ENCODE measurements at regions not wholly inside any gene's neighbourhood (a gene's known extent, or its start where the extent isn't known, plus 50 kb on each side); places are given as distances from the start of the nearest gene placed in this dataset.

DNA sequence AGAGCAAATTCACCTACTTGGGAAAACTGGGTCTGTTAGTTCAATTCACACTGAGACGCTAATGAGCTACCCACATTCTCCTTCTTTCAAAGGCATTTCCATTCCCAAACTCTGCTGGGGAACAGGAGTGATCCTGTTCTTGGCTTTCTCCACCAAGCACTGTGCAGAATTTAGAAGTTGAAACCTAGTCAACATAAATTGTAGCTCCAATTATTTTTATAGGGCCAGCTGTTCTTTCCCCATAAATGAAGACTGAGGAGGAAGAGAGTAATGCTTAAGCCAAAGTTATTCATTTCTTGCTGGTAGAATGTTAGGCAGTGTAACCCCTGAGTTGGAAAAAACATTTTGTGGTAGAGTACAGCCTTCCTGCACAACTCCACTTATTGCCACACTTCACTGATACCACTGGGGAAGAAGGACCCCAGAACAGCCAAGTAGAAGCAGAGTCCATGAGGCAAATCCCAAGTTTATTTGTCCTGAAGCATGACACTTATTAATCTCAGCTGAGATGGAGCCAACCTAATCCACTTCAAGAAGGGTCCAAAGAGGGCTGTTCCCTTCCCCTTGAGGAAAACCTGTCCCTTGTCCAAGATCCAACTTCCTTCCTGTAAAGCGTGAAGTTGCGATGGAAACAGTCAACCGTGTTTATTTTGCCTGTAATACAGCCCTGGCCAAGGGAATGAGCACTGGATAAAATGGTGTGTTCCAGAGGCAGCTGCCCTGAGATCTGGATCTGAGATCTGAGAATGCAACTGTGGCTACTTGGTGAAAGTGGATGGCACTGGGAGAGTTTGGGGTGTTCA is 151.8 kb downstream of the TBX5 start:
- no peak for DNase-seq

GRCh38 chr12:114248527-114248926 is 157.4 kb downstream of the TBX5 start:
- DNase-seq = no peak

DNA sequence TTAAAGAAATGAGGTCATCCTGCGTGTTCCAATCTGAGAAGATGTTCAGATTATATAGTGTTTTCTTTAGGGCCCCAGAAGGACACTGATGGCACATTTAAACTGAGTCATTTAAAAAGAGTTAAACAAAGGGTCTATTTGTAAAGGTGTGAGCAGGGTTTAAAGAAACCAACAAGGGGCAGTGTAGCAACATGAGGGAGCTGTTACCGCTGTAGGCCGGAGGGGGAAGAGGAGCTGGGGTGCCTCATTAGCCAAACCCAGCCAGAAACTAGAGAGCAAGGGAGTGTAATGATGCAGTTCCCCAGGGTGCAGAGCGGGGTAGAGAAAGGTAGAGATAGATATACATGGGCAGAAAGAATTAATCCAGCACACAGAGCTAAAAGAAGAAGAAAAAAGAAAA is 160.4 kb downstream of the TBX5 start:
- no peak for DNase-seq

- DNase-seq = no peak
Measured at GRCh38 chr12:114241973-114242434, 163.9 kb downstream of the TBX5 start.

GRCh38 chr12:114240288-114240687 is 165.7 kb downstream of the TBX5 start:
- no peak for DNase-seq

DNA sequence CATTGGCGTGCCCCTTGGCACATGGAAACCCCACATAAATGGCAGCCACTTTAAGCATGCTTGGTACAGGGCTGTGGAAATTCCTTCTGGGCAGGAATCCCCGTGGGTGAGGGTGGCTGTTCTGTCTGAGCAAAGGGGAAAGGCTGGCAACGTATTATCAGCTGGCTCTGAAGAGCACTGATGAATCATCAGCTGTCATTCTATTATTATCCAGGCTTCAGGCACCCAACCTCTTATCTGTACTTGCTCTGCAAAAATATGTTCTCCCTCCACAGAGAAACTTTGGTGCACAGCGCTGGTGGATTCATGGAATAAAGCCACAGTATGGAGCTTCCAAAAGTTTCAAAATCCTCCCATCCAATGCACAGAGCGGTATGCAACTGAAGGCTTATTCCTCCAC is 167.1 kb downstream of the TBX5 start:
- no peak for DNase-seq

DNA sequence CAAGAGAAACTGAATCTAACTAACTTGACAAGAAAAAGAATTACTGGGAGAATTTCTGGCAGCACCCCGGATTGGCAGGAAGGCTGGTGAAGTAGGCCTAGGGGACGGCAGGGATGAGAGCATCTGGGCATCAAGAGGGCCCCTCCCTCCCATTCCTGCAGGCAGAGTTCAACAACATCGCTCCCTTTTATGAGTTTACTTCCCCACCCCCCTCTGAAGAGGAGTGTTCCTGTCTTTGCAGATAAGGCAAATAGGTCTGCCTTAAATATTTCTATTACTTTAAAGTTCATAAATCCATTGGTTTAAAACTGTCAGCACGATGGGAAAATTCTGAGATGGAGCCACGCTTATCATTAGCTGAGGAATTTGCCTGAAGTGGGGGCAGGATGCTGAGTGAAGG is 168.7 kb downstream of the TBX5 start:
- no peak for DNase-seq

DNA sequence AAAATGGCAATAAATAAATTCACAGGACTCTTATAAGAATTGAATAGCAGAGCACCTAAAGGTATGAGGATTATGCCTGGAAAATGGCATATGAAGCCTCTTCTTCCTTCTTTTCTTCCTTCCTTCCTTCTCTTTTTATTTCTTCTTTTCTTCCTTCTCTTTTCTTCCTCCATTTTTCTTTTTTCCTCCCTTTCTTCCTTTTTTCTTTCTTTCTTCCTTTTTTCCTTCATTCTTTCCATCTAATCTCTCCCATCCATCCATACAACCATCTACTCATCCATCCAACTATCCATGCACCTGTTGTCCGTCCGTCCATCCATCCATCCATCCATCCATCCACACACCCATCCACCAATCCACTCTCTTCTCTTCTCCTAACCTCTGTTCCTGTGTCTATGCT is 173.8 kb downstream of the TBX5 start:
- DNase-seq = no peak

DNA sequence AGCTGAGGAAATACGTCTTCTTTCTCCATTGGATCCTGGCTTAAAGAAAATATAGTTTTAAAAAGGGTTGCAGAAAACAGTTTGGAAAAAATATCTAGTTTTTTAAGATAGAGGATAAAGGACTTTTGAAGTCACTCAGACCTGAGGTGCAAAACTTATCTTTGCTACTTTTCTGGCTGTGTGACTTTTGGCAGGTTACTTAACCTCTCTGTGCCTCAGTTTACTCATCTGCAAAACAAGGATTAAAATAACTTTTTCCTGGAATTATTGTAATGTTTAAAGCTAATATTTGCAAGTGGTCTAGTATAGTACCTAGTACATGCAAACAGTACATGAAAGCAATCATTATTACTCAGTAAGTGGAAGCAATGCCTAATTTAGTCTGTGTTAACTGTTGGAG is 176.8 kb downstream of the TBX5 start:
- no peak for DNase-seq

- no peak for DNase-seq
Measured at GRCh38 chr12:114226241-114226928, 179.6 kb downstream of the TBX5 start.

DNA sequence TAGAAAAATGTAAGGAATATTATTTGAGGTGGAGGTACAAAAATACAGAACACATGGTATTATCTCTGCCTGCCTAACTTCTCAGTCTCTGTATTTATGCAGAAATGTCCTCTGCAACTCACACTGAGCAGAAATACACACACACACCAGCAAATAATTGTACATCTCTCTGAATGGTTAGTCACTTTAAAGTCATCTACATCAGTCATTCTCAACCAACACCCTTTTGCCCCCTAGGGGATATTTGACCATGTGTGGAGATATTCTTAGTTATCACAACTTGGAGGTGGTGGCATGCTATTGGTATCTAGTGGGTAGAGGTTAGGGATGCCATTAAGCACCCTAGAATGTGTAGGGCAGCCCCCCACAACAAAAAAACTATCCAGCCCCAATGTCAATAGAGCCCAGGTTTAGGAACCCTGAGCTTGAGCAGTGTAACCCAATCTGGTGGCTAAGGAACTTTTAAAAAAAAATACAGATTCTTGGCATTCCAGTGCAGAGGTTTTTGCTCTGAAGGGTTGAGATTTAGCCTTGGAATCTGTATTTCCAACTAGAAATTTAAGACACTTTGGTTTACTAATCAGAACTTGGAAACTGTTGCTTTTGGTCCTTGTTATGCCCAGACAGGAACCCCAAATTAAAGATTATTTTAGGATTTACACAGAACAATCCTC is 183.8 kb downstream of the TBX5 start:
- no peak for DNase-seq

GRCh38 chr12:114221136-114221833 is 184.7 kb downstream of the TBX5 start:
- no peak for DNase-seq

DNA sequence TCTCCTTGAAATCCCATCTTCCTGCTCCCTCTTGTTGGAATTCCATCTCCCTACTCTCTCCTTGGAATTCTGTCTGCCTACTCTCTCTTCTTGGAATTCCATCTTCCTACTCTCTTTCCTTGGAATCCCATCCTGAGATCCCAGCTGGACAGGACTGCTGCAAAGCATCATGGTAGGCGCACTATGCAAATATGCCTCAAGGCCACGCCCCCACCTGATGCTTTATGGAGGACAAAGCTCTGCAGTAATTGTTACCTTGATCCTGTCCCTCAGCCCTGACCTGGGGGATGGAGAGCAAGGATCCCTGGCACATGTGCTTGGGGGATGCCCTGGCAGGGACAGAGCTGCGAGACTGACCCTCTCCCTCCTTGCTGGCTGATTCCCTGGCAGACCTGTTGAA is 185.6 kb downstream of the TBX5 start:
- DNase-seq = no peak

GRCh38 chr12:114218136-114218535 is 187.8 kb downstream of the TBX5 start:
- no peak for DNase-seq

DNA sequence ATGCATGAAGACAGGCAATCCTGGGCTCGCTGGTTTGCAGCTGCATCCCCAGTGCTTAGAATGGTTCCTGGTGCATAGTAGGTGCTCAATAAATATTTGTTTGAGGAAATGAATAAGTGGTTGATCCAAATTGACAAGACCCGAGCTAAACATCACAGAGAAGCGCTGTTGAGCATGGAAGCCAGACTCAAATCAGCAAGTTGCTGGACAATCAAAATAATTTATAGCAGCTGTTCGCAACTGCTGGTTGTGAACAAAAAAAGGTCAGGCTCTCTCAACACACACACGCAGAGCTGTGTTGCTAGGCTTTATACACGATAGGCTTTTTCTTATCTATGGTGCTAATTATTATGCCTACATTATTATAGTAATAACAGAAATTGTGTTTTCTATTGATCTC is 190.2 kb downstream of the TBX5 start:
- no peak for DNase-seq

- DNase-seq = no peak
Measured at GRCh38 chr12:114213055-114213581, 192.8 kb downstream of the TBX5 start.

DNA sequence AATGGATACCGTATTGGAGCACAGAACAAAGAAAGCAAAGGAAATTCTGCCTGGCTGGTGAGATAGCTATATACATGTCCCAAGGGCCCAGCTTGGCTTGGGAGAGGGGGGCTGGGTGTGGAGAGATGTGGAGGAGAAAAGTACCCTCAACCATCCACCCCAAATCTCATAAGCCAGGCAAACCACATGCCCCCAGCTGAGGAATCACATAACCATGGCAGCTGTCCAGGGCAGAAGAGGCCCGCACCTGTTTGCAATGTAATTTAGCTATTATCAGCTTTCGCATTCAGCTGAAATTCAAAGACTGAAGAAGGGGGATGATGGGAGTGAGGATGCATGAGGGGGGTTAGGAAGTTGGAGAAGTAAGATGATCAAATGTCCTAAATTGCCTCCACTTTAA is 196.1 kb downstream of the TBX5 start:
- peak; percentile 85 for DNase-seq

DNA sequence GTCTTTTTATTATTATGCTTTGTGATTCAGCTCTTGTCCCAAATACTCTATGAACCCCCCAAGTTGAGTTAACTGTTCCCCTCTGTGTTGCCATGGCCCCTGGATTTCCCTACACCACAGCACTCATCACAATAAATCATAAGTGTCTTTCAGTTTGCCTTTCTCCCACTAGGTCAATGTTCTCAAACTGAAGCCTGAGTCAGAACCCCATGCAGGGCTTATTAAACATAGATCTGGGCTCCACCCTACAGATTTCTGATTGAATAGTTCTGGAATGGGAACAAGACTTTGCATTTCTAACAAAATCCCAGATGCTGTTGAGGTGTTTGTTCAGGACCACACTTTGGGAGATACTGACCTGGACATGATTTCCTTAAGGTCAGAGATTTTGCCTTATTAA is 199.4 kb downstream of the TBX5 start:
- no peak for DNase-seq

DNA sequence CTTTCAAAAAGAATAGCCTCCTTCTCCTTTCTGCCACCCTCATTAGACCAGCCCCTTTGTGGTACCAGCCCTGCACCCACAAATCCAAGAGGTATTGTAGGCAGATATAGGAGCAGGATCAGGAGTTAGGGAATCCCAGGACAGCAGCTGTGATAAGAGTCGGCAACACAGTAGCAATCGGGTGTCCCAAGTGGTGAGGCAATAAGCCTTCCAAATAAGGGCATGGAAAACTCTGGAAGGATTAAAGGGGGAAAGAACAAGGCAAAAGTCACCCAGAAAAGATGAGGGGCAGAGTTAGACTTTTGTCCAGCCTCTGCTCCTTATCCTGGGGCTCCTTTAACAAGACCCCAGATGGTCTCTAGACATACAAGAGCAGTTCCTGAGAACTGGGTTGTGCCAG is 204.2 kb downstream of the TBX5 start:
- DNase-seq = no peak

- no peak for DNase-seq
Measured at GRCh38 chr12:114194956-114195355, 211.0 kb downstream of the TBX5 start.

DNA sequence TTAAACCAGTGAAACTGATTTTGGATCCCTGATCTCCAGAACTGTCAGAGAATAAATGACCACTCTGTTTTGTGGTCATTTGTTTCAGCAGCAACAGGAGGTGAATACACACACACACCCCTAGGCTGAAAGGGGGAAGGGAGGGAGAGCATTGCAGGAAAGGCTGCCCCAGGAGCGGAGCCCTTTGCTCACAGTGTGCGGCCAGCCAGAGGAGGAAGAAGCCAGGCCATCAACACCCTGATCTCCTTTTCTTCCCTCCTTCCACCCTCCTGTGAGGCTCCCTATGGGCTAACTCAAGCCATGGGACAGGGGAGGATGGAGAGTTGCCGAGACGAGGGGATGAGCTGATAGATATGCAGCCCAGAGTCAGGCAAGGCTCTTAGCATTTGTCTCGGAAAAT is 211.9 kb downstream of the TBX5 start:
- DNase-seq = no peak

- no peak for DNase-seq
Measured at GRCh38 chr12:114193474-114193873, 212.5 kb downstream of the TBX5 start.

DNA sequence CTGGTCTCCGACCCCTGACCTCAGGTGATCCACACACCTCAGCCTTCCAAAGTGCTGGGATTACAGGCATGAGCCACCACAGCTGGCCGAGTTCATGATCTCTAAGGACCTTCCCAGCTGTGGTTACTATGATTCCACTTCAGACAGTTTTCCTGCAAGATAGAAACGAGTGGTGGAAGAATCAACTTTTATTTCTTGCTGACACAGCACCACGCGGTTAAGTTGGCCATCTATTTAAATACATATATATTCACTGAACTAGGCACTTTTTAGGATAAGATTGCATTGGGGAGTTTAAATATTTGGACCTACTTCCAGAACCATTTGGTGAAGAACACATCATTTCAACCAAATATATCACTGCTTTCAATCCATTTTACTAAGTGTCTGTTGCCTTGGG is 213.4 kb downstream of the TBX5 start:
- DNase-seq = no peak

Measured in NCI-H748 treated with DMSO at 0.1 percent for 48 hours (cell line).